ENCODE measurements at regions not wholly inside any gene's neighbourhood (a gene's known extent, or its start where the extent isn't known, plus 50 kb on each side); places are given as distances from the start of the nearest gene placed in this dataset.

GRCh38 chr14:44788612-44789011 is 173.1 kb downstream of the KLHL28 start:
- DNase-seq (ENCODE audit: extremely low read depth, low read depth, low spot score) = no peak

- DNase-seq (ENCODE audit: extremely low read depth, low read depth, low spot score) = no peak
Observed at GRCh38 chr14:44785096-44785495, 176.7 kb downstream of the KLHL28 start.

- DNase-seq (ENCODE audit: extremely low read depth, low read depth, low spot score) = no peak
Observed at GRCh38 chr14:44783901-44784300, 177.8 kb downstream of the KLHL28 start.

GRCh38 chr14:44782775-44783238 is 178.9 kb downstream of the KLHL28 start:
- DNase-seq (ENCODE audit: extremely low read depth, low read depth, low spot score) = no peak

DNA sequence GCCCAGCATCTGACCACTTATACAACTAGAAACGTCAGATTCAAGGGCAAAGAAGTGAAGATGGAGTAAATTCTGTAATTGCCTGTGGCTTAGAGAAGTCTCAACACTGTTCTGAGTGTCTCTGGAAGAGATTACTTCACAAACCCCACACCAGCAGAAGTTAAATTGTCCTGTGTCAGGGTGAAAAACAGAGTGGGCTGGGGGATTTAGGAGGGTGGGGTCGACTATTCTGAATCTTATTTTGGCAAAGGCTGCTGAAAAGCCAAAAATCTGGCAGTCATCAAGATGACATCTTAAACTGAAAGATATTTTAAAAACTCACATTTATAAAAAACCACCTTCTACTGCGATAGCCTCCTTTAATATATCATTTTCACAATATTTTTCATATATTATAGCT is 180.8 kb downstream of the KLHL28 start:
- no peak for DNase-seq (ENCODE audit: extremely low read depth, low read depth, low spot score)

- no peak for DNase-seq (ENCODE audit: extremely low read depth, low read depth, low spot score)
Observed at GRCh38 chr14:44778604-44779003, 183.1 kb downstream of the KLHL28 start.

- no peak for DNase-seq (ENCODE audit: extremely low read depth, low read depth, low spot score)
Observed at GRCh38 chr14:44777584-44777983, 184.2 kb downstream of the KLHL28 start.

DNA sequence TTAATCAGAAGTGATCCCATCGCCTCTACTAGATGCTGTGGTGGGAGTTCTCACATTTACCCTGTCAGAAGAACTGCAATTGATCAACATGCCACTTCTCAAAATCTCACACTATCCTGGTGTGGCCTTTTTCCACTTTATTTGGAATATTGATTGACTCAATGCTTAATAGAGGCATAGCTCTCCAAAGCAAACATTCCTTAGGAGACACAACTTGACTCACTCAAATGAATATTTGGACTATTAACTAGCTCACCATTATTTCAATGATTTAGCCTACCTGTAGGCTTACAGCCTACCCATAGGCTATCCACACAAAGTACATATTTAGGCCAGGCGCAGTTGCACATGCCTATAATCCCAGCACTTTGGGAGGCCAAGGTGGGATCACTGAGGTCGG is 186.5 kb downstream of the KLHL28 start:
- no peak for DNase-seq (ENCODE audit: extremely low read depth, low read depth, low spot score)

- no peak for DNase-seq (ENCODE audit: extremely low read depth, low read depth, low spot score)
Observed at GRCh38 chr14:44774396-44774795, 187.4 kb downstream of the KLHL28 start.

GRCh38 chr14:44771496-44771895 is 190.3 kb downstream of the KLHL28 start:
- no peak for DNase-seq (ENCODE audit: extremely low read depth, low read depth, low spot score)

DNA sequence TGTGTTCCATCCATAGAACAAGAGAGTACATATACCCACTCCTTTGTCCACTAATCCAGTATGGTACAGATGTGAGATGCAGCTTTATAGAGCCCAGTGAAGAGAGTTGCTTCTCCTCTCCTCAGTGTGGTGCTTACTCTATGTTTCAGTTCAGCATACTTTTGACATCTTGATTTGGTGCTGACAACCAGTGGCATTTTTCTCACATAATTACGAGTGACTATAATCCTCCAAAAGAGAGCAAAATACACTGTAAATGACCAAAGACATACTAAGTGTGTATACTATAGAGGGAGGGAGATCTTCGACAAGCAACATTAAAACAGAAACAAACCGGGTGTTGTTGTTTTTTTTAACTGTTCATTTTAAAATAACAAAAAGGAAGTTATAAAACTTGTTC is 191.5 kb downstream of the KLHL28 start:
- DNase-seq (ENCODE audit: extremely low read depth, low read depth, low spot score) = no peak

DNA sequence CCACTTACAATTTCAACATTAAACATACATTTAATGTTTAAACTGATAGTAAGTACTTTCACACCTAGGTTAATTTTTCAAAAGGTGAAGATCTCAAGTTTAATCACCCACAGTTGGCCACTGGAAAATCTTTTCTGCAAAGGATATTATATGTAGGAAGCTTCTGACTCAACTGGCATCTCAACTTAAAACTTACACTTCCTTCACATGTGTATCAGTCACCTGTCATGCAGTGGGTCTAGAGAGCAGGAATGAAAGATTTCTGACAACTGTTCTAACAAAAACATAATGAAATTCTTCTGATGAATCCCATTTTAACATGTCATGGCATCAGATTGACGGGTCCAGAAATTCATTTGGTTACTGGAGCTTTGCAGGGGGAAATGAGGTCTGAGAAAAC is 192.8 kb downstream of the KLHL28 start:
- no peak for DNase-seq (ENCODE audit: extremely low read depth, low read depth, low spot score)

DNA sequence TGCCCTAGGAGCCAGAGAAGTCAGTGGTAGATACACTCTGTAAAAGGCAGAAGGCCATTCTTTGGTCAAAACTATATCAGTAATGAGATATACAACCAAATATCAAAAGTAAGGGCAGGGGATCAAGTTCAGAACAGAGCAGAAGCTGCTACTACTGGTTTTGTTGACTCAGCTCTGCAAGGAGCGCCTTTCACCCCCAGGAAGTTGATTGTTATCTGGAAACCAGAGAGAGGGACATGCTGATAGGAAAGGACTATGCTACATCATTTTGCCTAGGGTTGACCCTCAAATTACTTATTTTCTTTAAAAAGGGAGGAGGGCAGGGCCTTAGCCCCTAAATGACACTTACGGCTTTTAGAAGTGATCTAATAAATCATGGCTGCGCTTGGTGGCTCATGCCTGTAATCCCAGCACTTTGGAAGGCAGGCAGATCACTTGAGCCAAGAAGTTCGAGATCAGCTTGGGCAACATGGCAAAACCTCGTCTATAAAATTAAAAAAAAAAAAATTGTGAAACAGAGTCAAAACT is 194.0 kb downstream of the KLHL28 start:
- DNase-seq (ENCODE audit: extremely low read depth, low read depth, low spot score) = no peak

- no peak for DNase-seq (ENCODE audit: extremely low read depth, low read depth, low spot score)
Observed at GRCh38 chr14:44766285-44766684, 195.5 kb downstream of the KLHL28 start.

DNA sequence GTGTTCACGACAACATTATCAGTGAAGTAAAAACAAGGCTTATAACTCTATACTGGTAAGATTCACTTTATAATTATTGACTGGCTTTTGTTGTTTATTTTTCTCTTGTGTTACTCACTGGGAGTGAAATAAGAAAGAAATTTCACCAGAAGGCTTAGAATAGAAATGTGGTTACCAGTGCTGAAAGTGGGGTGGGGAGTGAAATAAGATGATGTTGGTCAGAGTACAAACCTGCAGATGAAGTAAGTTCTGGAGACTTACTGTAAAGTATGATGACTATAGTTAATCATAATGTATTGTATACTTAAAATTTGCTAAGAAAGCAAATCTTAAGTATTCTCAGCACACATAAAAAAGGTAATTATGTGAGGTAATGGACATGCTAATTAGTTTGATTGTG is 198.4 kb downstream of the KLHL28 start:
- DNase-seq (ENCODE audit: extremely low read depth, low read depth, low spot score) = no peak

DNA sequence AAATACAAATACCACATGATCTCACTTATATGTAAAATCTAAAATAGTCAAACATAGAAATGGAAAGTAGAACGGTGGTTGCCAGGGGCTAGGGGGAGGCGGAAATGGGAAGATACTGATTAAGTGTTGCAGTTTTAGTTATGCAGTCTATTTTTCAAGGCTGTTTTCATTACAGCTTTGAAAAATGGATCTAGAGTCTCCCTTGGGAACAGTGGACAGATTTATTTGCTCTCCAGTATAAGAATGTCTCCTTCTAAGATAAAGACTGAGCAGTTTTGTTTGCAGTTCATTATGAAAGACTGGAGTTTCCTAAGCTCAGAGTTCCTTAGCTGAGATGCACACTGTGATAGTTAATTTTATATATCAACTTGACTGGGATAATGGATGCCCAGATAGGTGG is 202.5 kb downstream of the KLHL28 start:
- DNase-seq (ENCODE audit: extremely low read depth, low read depth, low spot score) = no peak

DNA sequence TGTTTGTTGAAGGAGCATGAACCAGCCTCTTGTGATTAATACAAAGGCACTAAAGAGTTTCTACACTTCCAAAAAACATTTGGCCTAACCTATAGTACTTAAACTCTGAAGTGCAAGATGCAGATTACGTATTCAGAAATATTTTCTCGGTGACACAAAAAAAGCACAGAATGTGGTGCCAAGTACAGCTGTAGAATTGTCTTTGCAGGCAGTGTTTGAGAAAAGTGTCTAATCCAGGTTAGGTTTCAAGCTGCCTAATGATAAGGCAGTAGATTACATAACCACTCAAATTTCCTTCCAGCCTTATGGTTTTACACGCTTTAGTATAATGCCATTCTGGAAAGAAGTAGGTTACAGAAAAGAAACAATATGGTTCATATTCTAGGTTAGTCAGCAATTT is 205.2 kb downstream of the KLHL28 start:
- DNase-seq (ENCODE audit: extremely low read depth, low read depth, low spot score) = no peak

GRCh38 chr14:44745371-44745770 is 216.4 kb downstream of the KLHL28 start:
- DNase-seq (ENCODE audit: extremely low read depth, low read depth, low spot score) = no peak

GRCh38 chr14:44742202-44742601 is 219.5 kb downstream of the KLHL28 start:
- no peak for DNase-seq (ENCODE audit: extremely low read depth, low read depth, low spot score)

- no peak for DNase-seq (ENCODE audit: extremely low read depth, low read depth, low spot score)
Observed at GRCh38 chr14:44741431-44741830, 220.3 kb downstream of the KLHL28 start.

GRCh38 chr14:44736326-44736725 is 225.4 kb downstream of the KLHL28 start:
- no peak for DNase-seq (ENCODE audit: extremely low read depth, low read depth, low spot score)

GRCh38 chr14:44732144-44732543 is 225.1 kb upstream of the FSCB start:
- DNase-seq (ENCODE audit: extremely low read depth, low read depth, low spot score) = no peak

DNA sequence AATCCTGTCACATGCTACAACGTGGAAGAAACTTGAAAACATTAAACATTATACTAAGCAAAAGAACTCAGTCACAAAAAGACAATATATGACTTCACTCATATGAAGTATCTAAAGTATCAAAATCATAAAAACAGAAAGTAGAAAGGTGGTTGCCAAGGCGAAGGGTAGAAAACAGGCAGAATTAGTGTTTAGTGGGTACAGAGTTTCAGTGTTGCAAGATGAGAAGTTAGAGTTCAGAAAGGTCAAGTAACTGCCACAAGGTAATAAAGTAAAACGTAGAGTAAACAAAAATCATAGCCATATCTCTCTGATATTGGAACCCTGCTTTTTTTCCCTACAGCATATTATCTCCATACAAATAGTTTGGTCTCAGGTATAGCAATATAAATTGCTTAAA is 223.8 kb upstream of the FSCB start:
- DNase-seq (ENCODE audit: extremely low read depth, low read depth, low spot score) = no peak
